GM18520 (cell line): ENCODE measurements at regions not wholly inside any gene's neighbourhood (a gene's known extent, or its start where the extent isn't known, plus 50 kb on each side); places are given as distances from the start of the nearest gene placed in this dataset.

Experiments used
- ATAC-seq: cut with Tn5 transposase; IDR thresholded peaks from one replicate; pipeline ENCODE4 v1.9.1; 2021; ENCODE audit not compliant: unreplicated experiment

- no peak for ATAC-seq
These were observed 362.5 kb upstream of the CHRM3 start for GRCh38 chr1:239023732-239024360.

- no peak for ATAC-seq
These were observed 370.0 kb upstream of the CHRM3 start for GRCh38 chr1:239016337-239016736.

GRCh38 chr1:239011382-239011781 lies 375.0 kb upstream of the CHRM3 start:
- ATAC-seq = no peak

- ATAC-seq = no peak
These were observed 377.8 kb upstream of the CHRM3 start for GRCh38 chr1:239008568-239008967.

GRCh38 chr1:239006276-239006675 lies 380.1 kb upstream of the CHRM3 start:
- ATAC-seq = no peak

- ATAC-seq = no peak
These were observed 386.4 kb upstream of the CHRM3 start for GRCh38 chr1:238999944-239000343.

GRCh38 chr1:238998577-238998976 lies 387.8 kb upstream of the CHRM3 start:
- ATAC-seq = no peak

GRCh38 chr1:238991765-238992495 lies 394.4 kb upstream of the CHRM3 start:
- ATAC-seq = no peak

GRCh38 chr1:238985312-238985711 lies 401.1 kb upstream of the CHRM3 start:
- no peak for ATAC-seq

- no peak for ATAC-seq
These were observed 403.6 kb upstream of the CHRM3 start for GRCh38 chr1:238982736-238983135.

- ATAC-seq = no peak
These were observed 404.9 kb upstream of the CHRM3 start for GRCh38 chr1:238981317-238981933.

GRCh38 chr1:238980053-238980452 lies 406.3 kb upstream of the CHRM3 start:
- ATAC-seq = no peak

- ATAC-seq = no peak
These were observed 421.7 kb upstream of the CHRM3 start for GRCh38 chr1:238964631-238965030.

- ATAC-seq = no peak
These were observed 423.4 kb upstream of the CHRM3 start for GRCh38 chr1:238962941-238963340.

GRCh38 chr1:238961790-238962189 lies 424.6 kb upstream of the CHRM3 start:
- ATAC-seq = no peak

- ATAC-seq = no peak
These were observed 426.3 kb upstream of the CHRM3 start for GRCh38 chr1:238960071-238960470.

GRCh38 chr1:238955934-238956333 lies 430.4 kb upstream of the CHRM3 start:
- no peak for ATAC-seq

- ATAC-seq = no peak
These were observed 431.5 kb upstream of the CHRM3 start for GRCh38 chr1:238954865-238955264.

- no peak for ATAC-seq
These were observed 432.8 kb upstream of the CHRM3 start for GRCh38 chr1:238953448-238954010.

GRCh38 chr1:238951809-238952208 lies 434.6 kb upstream of the CHRM3 start:
- ATAC-seq = no peak

- no peak for ATAC-seq
These were observed 435.6 kb upstream of the CHRM3 start for GRCh38 chr1:238950784-238951183.

GRCh38 chr1:238950017-238950416 lies 436.4 kb upstream of the CHRM3 start:
- ATAC-seq = no peak
